Activated naive CD8-positive, alpha-beta T cell treated with anti-CD3 and anti-CD28 coated beads, Interleukin-2, amount 10 ng/mL, durations not matched to agents 7 days and 5 days (primary cell): ENCODE measurements at regions not wholly inside any gene's neighbourhood (a gene's known extent, or its start where the extent isn't known, plus 50 kb on each side); places are given as distances from the start of the nearest gene placed in this dataset.
"Not testable (repeated sequence)": the region's sequence is repeated elsewhere in the genome, so short reads cannot be mapped to it uniquely, and the experiment has no call there.

ENCODE experiments used
- ATAC-seq: fragments of 150-1000 bp; cut with Tn5 transposase; one replicate; pipeline ENCODE4 v1.10.0; 2021; ENCODE audit warnings: low read depth, moderate library complexity
- POLR2A ChIA-PET: fragments of 350-600 bp; sonication (Branson Sonifier 250); formaldehyde crosslinking; loops from one replicate; lab custom pipeline; 2021; ENCODE audit warnings: antibody characterized with exemption; lab: Charles Lee
- DNase-seq: peaks from one replicate; pipeline ENCODE4 v3.0.0; 2021
- H3K27ac Mint-ChIP-seq: one replicate; pipeline ENCODE4 v1.8.0; 2022; ENCODE audit warnings: mild to moderate bottlenecking, mixed read lengths
- H3K27me3 Mint-ChIP-seq: one replicate; pipeline ENCODE4 v1.8.0; 2022; ENCODE audit warnings: mild to moderate bottlenecking, moderate library complexity, mixed read lengths
- H3K36me3 Mint-ChIP-seq: one replicate; pipeline ENCODE4 v1.8.0; 2021; ENCODE audit warnings: mild to moderate bottlenecking, mixed read lengths
- H3K4me1 Mint-ChIP-seq: one replicate; pipeline ENCODE4 v1.8.0; 2021; ENCODE audit warnings: mixed read lengths
- H3K4me3 Mint-ChIP-seq: one replicate; pipeline ENCODE4 v1.8.0; 2022; ENCODE audit warnings: mild to moderate bottlenecking, moderate library complexity, mixed read lengths
- H3K9me3 Mint-ChIP-seq: one replicate; pipeline ENCODE4 v1.8.0; 2021; ENCODE audit warnings: mixed read lengths

DNA sequence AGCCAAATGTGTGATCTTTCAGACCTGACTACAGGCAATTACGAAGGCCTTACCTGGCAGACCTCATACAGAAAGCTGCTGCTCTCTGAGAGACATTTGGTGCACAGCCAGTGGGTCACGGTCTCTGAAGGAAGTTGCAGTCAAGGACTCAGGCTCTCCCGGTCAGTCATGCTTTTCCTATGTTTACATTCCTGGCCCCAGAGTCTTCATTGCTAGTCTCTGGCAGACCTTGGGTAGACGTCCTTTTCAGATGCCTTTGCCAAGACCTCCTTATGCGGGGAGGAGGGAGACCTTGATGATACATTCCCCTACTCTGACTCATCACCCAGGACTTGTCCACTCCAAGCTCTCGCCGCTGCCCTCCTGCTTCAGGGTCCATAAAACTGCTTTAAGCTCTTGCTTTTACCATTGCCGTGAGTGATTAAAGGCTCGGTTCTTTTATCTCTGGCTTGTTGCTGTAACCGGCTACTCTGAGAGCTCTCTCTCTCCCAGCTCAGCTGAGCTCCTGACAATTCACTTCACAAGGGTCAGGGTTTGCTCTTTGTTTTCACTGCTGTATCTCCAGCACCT lies 62.0 kb upstream of the SLC35F5 start:
- ATAC-seq (no peak), DNase-seq (no peak)
- no peak overlapping the region for H3K27ac Mint-ChIP-seq
- POLR2A ChIA-PET = no interaction called here
- H3K4me3 Mint-ChIP-seq = no peak overlapping the region
- H3K4me1 Mint-ChIP-seq = no peaks in the 10 kb centered on the region
- no peaks in the 10 kb centered on the region for H3K36me3 Mint-ChIP-seq
- H3K27me3 Mint-ChIP-seq = no peaks in the 10 kb centered on the region
- no peaks in the 10 kb centered on the region for H3K9me3 Mint-ChIP-seq

- DNase-seq, H3K9me3 Mint-ChIP-seq, ATAC-seq, POLR2A ChIA-PET, H3K4me1 Mint-ChIP-seq, H3K36me3 Mint-ChIP-seq, H3K27me3 Mint-ChIP-seq, H3K4me3 Mint-ChIP-seq, H3K27ac Mint-ChIP-seq: not testable (repeated sequence)
Measured at GRCh38 chr2:113813396-113813795, 57.0 kb upstream of the SLC35F5 start.

GRCh38 chr2:113812204-113812603 lies 55.8 kb upstream of the SLC35F5 start:
- no peak for ATAC-seq

DNA sequence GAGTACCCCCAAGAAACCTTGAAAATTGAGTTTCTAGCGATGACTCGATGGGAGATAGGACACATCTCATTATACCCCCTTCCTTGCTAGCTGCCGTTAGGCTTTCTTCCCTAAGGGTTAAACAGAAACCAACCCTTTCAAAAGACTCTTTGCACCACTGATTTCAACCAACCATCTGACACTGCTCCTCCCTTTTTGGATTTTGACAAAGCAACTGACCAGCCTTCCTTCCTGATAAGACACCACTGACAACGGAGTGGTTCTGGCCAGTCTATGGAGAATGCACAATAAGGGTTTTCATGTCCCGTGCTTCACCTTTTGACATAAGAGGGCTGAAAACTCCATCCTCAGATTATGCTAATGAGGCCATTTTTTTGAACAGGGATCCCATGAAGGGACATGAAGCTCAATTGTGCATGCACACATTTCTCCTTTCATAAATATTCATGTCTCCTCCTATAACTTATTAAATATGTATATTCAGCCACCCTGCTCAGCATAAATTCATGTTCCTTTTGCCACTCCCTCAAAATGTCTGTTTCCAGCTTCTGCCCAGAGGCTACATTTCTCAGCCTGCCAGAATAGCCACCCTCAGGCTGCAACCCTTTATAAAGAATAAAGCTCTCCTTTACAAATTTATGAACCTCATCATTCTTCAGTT lies 52.8 kb upstream of the SLC35F5 start:
- POLR2A ChIA-PET = no interaction called here
- Mint-ChIP-seq H3K9me3 (no peaks in the 10 kb centered on the region), H3K36me3 (peaks cover 1% of the 10 kb centered on the region), H3K4me1 (no peaks in the 10 kb centered on the region), H3K4me3 (no peak overlapping the region), H3K27me3 (peaks cover 2% of the 10 kb centered on the region), H3K27ac (no peak overlapping the region)
- no peak for DNase-seq
- no peak for ATAC-seq

More at GRCh38 chr2:113812204-113812603, 55.8 kb upstream of the SLC35F5 start:
- POLR2A ChIA-PET = no interaction called here
- no peak for DNase-seq
- Mint-ChIP-seq H3K36me3 (peaks cover 1% of the 10 kb centered on the region), H3K27ac (no peak overlapping the region), H3K4me3 (no peak overlapping the region), H3K27me3 (no peaks in the 10 kb centered on the region), H3K4me1 (no peaks in the 10 kb centered on the region), H3K9me3 (no peaks in the 10 kb centered on the region)

- Mint-ChIP-seq H3K4me1 (no peaks in the 10 kb centered on the region), H3K4me3 (no peak overlapping the region), H3K36me3 (peaks cover 1% of the 10 kb centered on the region), H3K27ac (no peak overlapping the region), H3K9me3 (no peaks in the 10 kb centered on the region), H3K27me3 (peaks cover 2% of the 10 kb centered on the region)
- POLR2A ChIA-PET = no interaction called here
- DNase-seq = no peak
- ATAC-seq = no peak
Measured at GRCh38 chr2:113807721-113808120, 51.3 kb upstream of the SLC35F5 start.

GRCh38 chr2:113806217-113806913 lies 49.9 kb upstream of the SLC35F5 start:
- Mint-ChIP-seq H3K4me1 (no peaks in the 10 kb centered on the region), H3K27me3 (peaks cover 2% of the 10 kb centered on the region), H3K27ac (no peak overlapping the region), H3K4me3 (no peak overlapping the region), H3K36me3 (peaks cover 1% of the 10 kb centered on the region), H3K9me3 (no peaks in the 10 kb centered on the region)
- ATAC-seq (no peak), DNase-seq (no peak)
- POLR2A ChIA-PET = no interaction called here
